Posterior vena cava (tissue), 2 donors: ENCODE measurements at regions not wholly inside any gene's neighbourhood (a gene's known extent, or its start where the extent isn't known, plus 50 kb on each side); places are given as distances from the start of the nearest gene placed in this dataset.

ENCODE experiments used
- DNase-seq: peaks from one replicate; pipeline ENCODE4 v3.0.0-alpha.2; 2020; ENCODE audit warnings: low spot score
- intact Hi-C, 2 donors: fragments of 100-400 bp; cut with DNase I; formaldehyde crosslinking; loops; one replicate each; pipeline versions ENCODE4 v1.14.1 to v1.14.2; 2022 to 2023
- donor health status: DM: yes; HTN: yes; CAD: no.
- donor health status: DM: yes; HTN: yes; CAD: no.

GRCh38 chr11:121958323-121958970 is 157.6 kb downstream of the BLID start:
- intact Hi-C loops, result no loop called here
- no peak for DNase-seq

- intact Hi-C loops, result no loop called here
- DNase-seq, result no peak
Measured at GRCh38 chr11:121953122-121953521, 162.9 kb downstream of the BLID start.

GRCh38 chr11:121950160-121950559 is 165.9 kb downstream of the BLID start:
- intact Hi-C loops, result no loop called here
- DNase-seq, result no peak

- DNase-seq, result no peak
- intact Hi-C loops, result no loop called here
Measured at GRCh38 chr11:121946514-121946913, 169.5 kb downstream of the BLID start.

- no peak for DNase-seq
- intact Hi-C loops, result no loop called here
Measured at GRCh38 chr11:121944556-121945230, 171.3 kb downstream of the BLID start.

GRCh38 chr11:121938076-121938475 is 177.9 kb downstream of the BLID start:
- intact Hi-C loops, result no loop called here
- no peak for DNase-seq

GRCh38 chr11:121936781-121937447 is 179.1 kb downstream of the BLID start:
- intact Hi-C loops, result no loop called here
- DNase-seq, result no peak

- no peak for DNase-seq
- intact Hi-C loops, result no loop called here
Measured at GRCh38 chr11:121936370-121936769, 179.6 kb downstream of the BLID start.

- intact Hi-C loops, result no loop called here
- DNase-seq, result no peak
Measured at GRCh38 chr11:121933694-121934093, 182.3 kb downstream of the BLID start.

GRCh38 chr11:121933294-121933693 is 182.7 kb downstream of the BLID start:
- DNase-seq, result no peak
- intact Hi-C loops, result no loop called here

- no peak for DNase-seq
- intact Hi-C loops, result no loop called here
Measured at GRCh38 chr11:121932646-121933185, 183.3 kb downstream of the BLID start.

- intact Hi-C loops, result no loop called here
Measured at GRCh38 chr11:121931748-121932352, 184.2 kb downstream of the BLID start.

GRCh38 chr11:121931121-121931520 is 184.9 kb downstream of the BLID start:
- intact Hi-C loops, result no loop called here
- DNase-seq, result no peak

More at GRCh38 chr11:121931748-121932352, 184.2 kb downstream of the BLID start:
- DNase-seq, result no peak

GRCh38 chr11:121930004-121930965 is 185.7 kb downstream of the BLID start:
- intact Hi-C loops, result no loop called here
- DNase-seq, result no peak

GRCh38 chr11:121929581-121929980 is 186.4 kb downstream of the BLID start:
- no peak for DNase-seq
- intact Hi-C loops, result no loop called here

GRCh38 chr11:121928597-121929580 is 187.1 kb downstream of the BLID start:
- intact Hi-C loops, result no loop called here
- no peak for DNase-seq

GRCh38 chr11:121927789-121928188 is 188.2 kb downstream of the BLID start:
- intact Hi-C loops, result no loop called here
- DNase-seq, result no peak
